ENCODE measurements at regions not wholly inside any gene's neighbourhood (a gene's known extent, or its start where the extent isn't known, plus 50 kb on each side); places are given as distances from the start of the nearest gene placed in this dataset.
"Not testable (repeated sequence)": the region's sequence is repeated elsewhere in the genome, so short reads cannot be mapped to it uniquely, and the experiment has no call there.

- intact Hi-C loops (cut with DNase I, micrococcal nuclease) = no loop called here
- ATAC-seq (no peak), DNase-seq (no peak)
These were observed 126.3 kb upstream of the RXFP1 start for GRCh38 chr4:158395343-158395742.

GRCh38 chr4:158395889-158396288 lies 125.8 kb upstream of the RXFP1 start:
- DNase-seq (no peak), ATAC-seq (no peak)
- intact Hi-C loops (cut with DNase I, micrococcal nuclease) = no loop called here

DNA sequence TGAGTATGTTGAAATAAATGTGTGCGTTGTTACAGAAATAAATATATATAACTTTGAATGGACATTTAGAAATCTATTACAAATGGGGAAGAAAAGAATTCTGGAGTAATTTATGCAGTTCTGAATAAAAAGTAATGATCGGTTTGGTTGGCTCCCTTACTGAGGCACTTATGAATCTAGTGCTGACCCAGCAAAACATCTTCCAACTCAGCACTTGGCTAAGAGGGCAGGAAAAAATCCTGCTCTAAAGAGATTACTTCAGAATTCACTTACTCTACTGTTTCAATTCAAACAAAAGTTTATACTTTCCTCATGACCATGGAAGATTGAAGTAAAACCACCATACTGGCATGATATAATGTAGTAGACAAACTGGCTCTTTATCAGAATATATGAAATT lies 123.9 kb upstream of the RXFP1 start:
- intact Hi-C loops (cut with DNase I, micrococcal nuclease) = no loop called here

DNA sequence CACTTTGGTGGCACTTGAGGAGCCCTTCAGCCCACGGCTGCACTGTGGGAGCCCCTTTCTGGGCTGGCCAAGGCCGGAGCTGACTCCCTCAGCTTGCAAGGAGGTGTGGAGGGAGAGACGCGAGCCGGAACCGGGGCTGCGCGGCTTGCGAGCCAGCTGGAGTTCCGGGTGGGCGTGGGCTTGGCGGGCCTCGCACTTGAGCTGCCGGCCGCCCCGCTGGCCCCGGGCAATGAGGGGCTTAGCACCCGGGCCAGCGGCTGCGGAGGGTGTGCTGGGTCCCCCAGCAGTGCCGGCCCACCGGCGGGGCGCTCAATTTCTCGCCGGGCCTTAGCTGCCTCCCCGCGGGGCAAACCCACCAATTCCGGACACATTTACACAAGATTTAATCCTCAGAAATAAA lies 113.7 kb upstream of the RXFP1 start:
- ATAC-seq; intact Hi-C loops (cut with DNase I, micrococcal nuclease); DNase-seq: not testable (repeated sequence)

More for the DNA sequence above, 123.9 kb upstream of the RXFP1 start:
- DNase-seq = no peak
- no peak for ATAC-seq

DNA sequence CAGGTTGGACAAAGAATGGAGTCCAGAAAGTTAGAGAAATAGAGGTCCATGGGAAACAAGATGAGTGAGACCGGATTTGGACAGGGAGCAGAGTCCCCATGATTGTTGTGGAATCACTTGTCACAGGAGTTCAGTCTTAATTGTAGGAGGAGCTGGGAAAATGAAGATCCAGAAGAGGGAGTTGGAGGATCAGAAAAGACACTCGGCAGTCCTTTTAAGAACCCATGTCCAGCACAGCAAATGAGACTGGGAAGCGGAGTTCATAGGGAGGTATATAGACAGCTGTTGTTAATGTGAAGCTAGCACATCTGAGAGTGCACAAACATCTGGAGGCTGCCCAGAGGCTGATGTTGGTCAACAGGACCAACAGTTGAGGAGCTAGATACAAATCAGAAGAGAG lies 111.4 kb upstream of the RXFP1 start:
- DNase-seq (no peak), ATAC-seq (no peak)
- intact Hi-C loops (cut with DNase I, micrococcal nuclease) = no loop called here

DNA sequence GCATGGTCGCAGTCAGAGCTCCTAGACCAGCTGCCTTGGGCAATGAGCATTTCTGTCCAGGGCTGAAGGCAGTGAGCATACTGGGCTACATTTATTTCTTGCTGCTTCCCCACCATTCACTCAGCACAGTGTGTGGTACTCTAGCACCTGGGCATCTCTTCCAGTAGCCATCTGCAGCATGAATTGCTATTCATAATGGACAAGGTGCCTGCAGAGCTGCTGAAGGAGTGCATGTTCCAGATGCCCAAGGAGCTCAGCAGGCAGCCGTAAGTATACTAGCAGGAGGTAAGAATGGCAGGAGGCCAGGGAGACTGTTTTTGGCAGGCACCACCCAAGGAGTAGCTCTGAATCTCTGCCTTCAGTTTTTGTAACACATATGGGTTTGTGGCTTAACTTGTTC lies 110.4 kb upstream of the RXFP1 start:
- DNase-seq (no peak), ATAC-seq (no peak)
- intact Hi-C loops (cut with DNase I, micrococcal nuclease) = no loop called here

DNA sequence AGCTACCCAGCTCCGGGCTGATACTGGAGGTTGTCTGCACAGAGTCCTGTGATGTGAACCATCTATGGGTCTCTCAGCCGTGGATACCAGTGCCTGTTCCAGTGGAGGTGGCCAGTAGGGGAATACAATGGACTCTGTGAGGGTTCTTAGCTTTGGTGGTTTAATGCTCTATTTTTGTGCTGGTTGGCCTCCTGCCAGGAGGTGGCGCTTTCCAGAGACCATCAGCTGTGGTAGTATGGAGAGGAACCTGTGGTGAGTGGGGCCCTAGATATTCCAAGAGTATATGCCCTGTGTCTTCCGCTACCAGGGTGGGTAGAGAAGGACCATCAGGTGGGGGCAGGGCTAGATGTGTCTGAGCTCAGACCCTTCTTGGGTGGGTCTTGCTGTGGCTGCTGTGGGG lies 103.0 kb upstream of the RXFP1 start:
- DNase-seq; intact Hi-C loops (cut with DNase I, micrococcal nuclease); ATAC-seq: not testable (repeated sequence)

- intact Hi-C loops (cut with DNase I, micrococcal nuclease) = no loop called here
- DNase-seq (no peak), ATAC-seq (no peak)
These were observed 100.9 kb upstream of the RXFP1 start for GRCh38 chr4:158420782-158421181.

GRCh38 chr4:158422546-158422945 lies 99.1 kb upstream of the RXFP1 start:
- ATAC-seq (no peak), DNase-seq (no peak)
- intact Hi-C loops (cut with DNase I, micrococcal nuclease) = no loop called here

- no peak for DNase-seq
- intact Hi-C loops (cut with DNase I, micrococcal nuclease) = no loop called here
- ATAC-seq = no peak
These were observed 93.4 kb upstream of the RXFP1 start for GRCh38 chr4:158428242-158428641.

DNA sequence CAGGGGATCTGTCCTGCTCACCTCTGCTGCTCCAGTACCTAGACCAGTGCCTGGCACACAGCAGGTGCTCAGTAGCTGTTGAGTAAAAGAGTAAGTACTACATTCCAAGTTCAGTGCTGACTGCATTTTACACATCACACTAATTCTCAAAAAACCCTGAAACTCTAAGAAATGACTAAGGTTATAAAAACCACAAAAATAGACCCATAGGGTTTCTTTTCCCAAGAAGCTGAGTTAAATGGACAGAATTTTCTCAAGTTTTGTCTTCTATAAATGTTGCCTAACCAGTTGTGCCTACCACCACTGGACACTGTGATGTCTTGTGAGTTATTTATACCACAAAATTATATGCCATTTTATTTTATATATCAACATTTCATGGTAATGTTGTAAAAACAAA lies 78.9 kb upstream of the RXFP1 start:
- ATAC-seq = no peak
- intact Hi-C loops (cut with DNase I, micrococcal nuclease) = no loop called here
- no peak for DNase-seq

GRCh38 chr4:158443731-158444130 lies 78.0 kb upstream of the RXFP1 start:
- DNase-seq = no peak
- intact Hi-C loops (cut with DNase I, micrococcal nuclease) = no loop called here
- no peak for ATAC-seq

GRCh38 chr4:158444621-158445020 lies 77.1 kb upstream of the RXFP1 start:
- ATAC-seq = no peak
- DNase-seq = no peak
- intact Hi-C loops (cut with DNase I, micrococcal nuclease) = no loop called here

DNA sequence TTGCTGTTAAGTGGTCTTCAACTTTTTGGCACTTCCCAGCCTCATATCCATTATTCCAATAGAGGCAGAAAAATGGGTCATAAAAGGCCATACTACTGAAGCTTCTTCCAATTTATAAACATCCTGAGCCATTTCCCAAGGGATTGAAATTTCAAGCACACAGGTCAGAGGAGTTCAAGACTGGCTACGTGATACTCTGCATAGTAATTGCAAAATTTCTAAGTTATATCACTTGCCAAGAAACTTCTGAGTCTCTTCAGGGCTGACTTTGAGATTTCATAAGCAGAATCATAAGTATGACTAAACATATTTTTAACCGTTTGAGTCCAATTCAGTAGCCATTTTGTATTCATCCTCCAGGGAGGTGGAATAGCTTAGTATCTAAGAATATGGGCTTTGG lies 75.6 kb upstream of the RXFP1 start:
- ATAC-seq (no peak), DNase-seq (no peak)
- intact Hi-C loops (cut with DNase I, micrococcal nuclease) = no loop called here

GRCh38 chr4:158450741-158451140 lies 70.9 kb upstream of the RXFP1 start:
- intact Hi-C loops (cut with DNase I, micrococcal nuclease) = no loop called here
- DNase-seq (no peak), ATAC-seq (no peak)

- DNase-seq; intact Hi-C loops (cut with DNase I, micrococcal nuclease); ATAC-seq: not testable (repeated sequence)
These were observed 69.6 kb upstream of the RXFP1 start for GRCh38 chr4:158452116-158452515.

GRCh38 chr4:158458271-158458895 lies 63.3 kb upstream of the RXFP1 start:
- DNase-seq (no peak), ATAC-seq (no peak)
- intact Hi-C loops (cut with DNase I, micrococcal nuclease) = no loop called here

GRCh38 chr4:158459085-158459820 lies 62.4 kb upstream of the RXFP1 start:
- ATAC-seq (no peak), DNase-seq (no peak)
- intact Hi-C loops (cut with DNase I, micrococcal nuclease) = no loop called here

DNA sequence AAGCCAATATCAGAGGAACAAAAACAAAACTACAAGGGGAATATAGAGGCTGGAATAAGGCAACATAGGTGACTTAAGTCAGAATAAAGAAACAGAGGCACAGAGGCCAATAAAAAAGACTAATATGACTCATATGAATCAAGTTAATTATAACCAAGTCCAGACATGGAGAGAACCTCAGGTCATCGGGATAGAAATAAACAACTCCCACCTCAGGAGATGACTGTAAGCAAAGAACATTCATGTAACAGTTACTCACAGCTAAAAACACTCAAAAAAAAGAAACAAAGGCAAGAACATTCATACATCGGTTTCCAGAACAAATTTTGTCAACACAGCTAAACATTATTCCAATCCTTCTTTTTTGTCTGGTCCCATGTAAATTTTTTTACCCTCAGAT lies 60.3 kb upstream of the RXFP1 start:
- ATAC-seq = no peak
- intact Hi-C loops (cut with DNase I, micrococcal nuclease) = no loop called here
- DNase-seq = no peak

DNA sequence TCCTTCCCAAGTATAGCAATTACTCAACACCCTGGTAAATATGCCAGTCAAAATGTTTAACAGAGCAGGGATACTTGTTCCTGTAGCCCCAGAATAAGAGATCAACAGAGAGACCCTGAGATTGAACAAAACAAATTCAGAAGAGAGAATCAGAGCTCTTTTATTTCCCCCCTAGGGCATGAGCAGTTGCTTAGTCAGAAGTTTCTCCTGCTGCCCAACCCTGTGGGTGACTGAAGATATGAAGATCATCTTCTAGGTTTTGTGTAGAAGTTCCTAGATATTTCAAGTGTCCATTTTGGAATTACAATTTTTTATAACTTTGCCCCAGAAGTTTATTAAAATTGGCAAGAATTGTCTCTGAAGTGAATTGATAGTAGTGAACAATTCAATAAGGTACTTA lies 59.1 kb upstream of the RXFP1 start:
- DNase-seq (no peak), ATAC-seq (no peak)
- intact Hi-C loops (cut with DNase I, micrococcal nuclease) = no loop called here

All from left colon (tissue), 2 donors.